NCI-H69 (cell line): ENCODE measurements at regions not wholly inside any gene's neighbourhood (a gene's known extent, or its start where the extent isn't known, plus 50 kb on each side); places are given as distances from the start of the nearest gene placed in this dataset.

Source experiments
- DNase-seq: peaks from one replicate; lab custom pipeline; 2025; lab: John Stamatoyannopoulos, UW

DNA sequence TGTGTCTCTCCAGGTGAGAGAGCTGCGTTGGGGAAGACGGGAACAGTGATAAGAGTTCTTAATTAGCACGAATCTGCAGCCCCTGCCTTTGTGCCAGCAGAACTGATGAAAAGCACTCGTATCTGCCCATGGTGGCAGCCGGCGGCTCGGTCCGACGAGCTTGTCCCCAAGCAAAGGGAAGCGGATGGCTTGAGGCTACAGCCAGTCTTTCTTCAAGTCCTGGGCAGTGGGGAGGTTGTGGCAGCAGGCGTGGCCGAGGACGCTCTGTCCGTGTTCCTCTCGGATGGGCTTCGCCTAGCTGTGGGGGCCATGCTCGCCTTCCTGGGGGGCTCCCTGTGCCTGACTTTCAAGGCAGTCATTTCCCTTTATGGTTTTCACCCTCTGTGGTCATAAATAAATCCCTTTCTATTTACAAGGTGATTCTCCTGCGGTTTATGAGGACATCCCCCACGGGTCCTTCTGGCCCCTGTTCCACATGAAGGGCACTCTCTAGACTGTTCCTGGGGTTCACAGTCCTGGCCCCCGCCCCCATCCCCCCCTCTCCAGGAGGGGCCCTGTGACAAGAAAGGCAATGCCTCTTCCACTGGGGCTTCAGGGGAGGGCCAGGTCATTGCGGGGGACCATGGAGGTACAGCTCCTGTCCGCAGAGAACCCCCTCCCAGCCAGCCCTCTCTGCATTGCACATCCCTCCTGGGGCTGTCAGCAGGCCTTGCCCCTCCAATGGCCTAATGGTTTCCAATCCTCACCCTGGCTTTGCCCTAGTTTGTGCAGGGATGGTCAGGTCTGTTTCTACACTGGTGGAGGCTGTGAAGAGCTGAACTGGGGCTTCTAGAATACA is 1212.3 kb downstream of the BRD1 start:
- DNase-seq: no peak

DNA sequence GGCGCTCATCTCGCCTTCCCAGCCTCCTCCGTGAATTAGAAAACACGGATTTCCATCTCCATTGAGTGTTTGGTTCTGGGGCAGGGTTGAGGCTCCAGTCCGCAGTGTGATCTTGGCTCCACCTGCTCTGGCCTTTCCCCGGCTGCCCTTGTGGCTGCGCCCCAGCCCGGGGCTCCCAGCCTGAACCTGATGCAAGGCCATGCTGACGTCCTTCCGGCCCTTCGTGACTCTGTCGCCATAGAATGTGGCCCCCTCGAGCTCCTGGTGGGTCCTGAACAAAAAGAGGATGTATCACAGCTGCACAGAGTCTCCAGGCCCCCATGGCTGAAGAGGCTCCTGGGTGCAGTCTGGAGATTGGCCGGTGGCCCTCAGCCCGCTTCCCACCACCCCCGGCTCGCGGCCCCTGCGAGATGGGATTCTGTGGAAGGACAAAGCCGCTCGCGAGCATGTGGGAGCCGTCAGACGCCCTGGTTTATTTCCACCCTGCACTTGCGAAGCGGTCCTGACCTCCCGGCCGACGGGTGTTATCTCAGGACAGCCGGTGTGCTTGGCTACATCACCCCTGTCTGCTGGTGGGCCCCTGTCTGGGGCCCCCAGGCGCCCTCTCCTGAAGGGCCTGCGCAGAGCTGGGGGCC is 1214.0 kb downstream of the BRD1 start:
- DNase-seq: no peak

DNA sequence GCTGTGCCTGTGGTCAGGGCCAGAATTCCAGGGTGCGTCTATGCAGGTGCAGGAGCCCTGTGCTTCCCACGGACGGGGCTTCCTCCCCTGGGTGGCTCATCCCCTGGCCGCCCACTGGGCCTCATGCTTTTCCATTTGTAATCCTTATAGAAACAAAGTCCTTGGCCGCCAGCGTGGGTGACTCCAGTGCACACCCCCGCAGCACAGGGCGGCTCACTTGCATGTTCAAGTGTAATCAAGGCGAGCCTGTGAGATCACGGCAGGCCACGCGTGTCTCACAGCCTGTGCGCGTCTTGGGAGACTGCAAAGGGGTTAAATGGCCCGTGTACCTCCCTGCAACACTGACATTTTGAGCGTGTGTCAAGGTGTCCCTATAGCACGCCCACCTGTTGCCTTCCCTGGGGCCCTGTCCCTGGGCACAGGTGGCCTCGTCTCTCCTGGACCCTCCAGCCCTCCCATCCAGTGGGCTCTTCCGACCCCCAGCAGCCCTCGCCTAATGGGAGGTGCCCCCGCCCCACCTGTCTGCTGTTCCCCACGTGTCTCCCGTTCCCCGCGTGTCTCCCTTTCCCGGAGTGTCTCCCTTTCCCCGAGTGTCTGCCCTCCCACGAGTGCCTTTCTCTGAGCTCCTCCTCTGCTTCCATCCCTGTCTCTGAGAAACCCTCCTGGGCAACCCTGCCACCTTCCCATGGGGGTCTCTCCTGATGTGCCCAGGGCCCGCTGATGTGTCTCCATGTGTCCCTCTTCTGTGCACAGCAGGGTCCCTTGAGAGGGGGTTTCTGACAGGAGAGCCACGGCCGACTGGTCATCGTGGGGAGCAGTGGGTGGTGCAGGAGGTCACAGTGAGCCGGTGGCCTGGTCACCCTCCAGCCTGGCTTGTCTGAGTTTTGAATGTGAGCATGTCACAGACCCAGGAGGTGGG is 1215.3 kb downstream of the BRD1 start:
- no peak for DNase-seq

DNA sequence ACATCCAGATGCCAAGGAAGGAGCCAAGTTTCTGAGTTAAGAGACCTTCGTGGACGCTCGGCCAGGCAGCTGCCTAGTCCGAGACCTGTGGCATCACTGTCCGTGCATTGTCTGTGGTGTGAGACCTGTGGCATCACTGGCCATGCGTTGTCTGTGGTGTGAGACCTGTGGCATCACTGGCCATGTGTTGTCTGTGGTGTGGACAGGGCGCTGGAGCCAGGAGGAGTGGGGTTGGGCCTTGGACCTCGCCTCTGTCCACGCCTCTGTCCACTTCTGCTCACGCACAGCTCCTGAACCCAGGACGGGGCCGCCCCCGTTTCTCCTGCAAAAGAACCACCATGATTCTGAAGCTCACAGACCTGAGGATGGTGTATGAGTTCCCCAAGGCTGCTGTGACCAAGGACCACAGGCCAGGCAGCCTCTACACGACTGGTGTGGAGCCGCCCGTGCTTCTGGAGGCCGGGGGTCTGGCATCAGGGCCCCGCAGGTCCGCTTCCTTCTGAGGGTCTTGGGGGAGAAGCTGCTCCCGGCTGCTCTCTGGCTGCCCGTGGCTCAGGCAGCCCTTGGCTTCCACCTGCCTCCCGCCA is 1218.3 kb downstream of the BRD1 start:
- no peak for DNase-seq

DNA sequence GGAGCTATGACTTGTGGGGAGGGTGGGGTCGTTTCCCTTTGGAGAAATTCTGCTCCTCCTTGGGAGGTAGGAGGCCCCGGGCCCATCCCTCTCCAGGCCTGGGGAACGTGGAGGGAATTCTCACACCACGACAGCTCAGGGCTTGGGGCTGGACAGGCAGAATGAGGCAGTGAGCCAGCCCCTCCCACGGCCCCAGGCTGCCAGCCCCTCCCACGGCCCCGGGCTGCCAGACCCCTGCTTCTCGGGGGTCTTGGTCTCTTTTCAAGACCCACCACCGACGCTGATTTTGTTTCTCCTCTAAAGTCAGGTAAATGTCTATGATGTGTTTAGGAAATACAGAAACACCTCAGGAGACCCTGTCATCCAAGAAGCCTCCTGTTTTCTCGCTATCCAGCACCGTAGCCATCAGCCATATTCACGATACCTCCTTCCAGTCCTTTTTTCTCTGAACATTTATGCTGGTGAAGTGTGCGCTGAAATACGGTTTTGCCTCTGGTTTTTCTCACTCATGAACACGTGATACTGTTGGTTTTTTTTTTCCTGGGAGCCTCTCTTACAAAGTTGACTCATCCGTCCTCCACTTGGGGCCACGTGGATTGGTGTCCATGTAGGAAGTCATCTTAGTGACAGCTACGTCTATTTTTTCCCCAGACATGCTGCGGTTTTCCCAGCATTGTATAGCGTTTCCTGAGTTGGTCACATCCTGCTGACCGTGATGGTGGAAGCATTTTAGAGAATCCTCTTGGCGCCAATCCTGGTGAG is 1219.6 kb downstream of the BRD1 start:
- DNase-seq: no peak

DNA sequence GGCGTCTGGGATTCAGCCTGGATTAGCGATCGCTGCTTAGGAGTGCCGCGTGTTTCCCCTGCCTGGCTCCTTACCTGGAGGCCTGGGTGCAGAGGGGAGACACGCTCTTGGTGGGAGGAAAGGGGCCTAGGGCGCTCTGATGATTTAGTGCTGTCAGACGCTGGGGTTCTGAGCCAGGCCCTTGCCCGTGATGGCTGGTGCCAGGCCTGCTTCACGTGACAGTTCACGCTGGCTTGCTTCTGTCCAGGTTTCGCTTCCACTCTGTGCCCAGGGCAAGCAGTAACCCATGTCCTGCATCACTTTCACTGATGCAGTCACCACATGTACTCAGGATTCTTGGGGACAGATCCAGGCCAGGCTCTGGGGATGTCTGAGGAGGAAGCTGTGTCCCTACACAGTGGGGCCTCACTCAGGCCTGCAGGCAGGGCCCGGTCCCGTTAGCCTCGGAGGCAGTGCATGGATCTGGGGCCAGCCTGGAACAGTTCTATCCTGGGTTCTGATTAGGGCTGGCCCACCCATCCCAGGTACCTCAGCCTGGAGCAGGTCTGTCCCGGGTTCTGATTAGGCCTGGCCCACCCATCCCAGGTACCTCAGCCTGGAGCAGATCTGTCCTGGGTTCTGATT is 1220.9 kb downstream of the BRD1 start:
- DNase-seq: no peak

- DNase-seq: peak; percentile 37
Measured at GRCh38 chr22:48605856-48606481, 1221.7 kb downstream of the BRD1 start.

- DNase-seq: no peak
Measured at GRCh38 chr22:48605125-48605524, 1222.5 kb downstream of the BRD1 start.

DNA sequence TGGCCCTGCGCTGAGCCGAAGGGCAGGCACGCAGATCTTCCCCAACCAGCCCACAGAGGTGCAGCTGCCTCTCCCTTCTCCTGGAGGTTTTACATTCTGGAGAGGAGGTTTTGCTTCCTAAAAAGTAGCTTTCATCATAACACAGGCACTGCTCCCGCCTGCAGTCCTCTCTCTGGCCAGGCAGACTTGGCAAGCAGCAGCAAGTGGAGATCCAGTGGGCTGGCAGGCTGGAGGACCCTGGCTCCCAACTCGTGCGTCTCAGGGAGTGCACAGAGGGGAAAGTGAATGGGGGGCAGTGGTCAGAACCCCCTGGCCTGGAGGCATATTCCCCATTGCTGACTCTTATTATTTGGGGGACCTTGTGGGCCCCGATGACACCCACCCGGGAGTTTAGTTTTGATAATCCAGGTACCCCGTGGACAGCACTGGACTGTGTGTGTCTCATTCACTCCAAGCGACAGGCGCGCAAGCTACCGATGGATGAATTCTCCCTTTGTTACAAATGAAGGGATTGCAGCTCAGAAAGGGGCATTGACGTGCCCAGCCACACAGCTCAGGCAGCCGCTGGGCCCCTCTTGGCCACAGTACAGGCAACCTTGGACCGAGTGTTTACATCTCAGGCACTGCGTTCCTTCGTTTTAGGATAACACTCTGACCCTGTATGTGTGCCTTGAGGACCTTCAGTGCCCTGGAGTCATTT is 1223.9 kb downstream of the BRD1 start:
- DNase-seq: no peak

DNA sequence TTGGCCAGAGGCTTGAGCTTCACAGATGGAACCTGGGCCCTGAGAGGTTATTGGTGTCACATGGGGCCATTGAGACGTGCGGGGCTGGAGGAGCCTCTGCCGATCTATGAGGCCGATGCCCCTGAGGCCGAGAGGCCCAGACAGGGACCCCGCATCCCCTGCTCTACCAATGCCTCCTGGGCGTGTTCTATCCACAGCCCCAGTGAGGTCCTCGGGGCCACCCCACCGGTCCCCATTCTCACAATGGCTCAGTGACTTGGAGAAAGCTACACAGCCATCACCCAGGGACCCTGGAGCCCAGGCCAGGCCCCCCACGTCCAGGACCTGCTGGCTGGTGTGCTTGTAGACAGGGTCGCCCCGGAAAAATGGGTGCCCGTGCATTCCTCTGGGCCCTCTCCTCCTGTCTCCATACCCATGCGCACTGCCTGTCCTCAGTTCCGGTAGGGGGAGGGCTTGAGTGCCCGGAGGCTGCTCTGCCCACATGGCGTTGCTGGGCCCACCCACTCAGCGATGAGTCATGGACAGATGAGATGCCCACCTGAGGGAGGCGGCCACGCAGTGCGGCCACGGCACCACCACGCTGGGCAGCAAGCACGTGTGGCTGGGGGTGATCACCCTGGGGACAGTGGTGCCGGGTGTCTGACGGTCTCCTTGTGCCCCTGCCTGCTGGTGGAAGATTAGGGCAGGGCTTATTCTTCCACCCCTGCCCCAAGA is 1224.7 kb downstream of the BRD1 start:
- DNase-seq: no peak

GRCh38 chr22:48600681-48601080 is 1227.0 kb downstream of the BRD1 start:
- no peak for DNase-seq

DNA sequence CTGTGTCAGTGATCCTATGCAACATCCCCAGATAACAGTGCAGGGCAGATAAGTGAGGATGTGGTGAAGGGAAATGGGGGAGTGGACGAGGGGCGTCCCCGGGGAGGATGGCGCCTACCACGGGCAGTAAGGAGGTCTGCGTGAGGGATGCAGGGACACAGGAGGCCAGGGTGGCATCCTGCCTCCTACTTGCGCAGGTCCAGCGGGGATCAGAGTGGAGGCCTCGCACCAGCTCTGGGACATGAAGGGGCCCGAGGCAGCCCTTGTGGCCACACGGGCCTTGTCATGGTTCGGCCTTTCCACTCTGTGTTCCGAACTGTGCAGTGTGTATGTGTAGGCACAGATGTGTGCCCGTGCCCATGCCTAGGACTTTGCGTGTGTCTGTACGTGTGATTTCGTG is 1227.5 kb downstream of the BRD1 start:
- DNase-seq: no peak

DNA sequence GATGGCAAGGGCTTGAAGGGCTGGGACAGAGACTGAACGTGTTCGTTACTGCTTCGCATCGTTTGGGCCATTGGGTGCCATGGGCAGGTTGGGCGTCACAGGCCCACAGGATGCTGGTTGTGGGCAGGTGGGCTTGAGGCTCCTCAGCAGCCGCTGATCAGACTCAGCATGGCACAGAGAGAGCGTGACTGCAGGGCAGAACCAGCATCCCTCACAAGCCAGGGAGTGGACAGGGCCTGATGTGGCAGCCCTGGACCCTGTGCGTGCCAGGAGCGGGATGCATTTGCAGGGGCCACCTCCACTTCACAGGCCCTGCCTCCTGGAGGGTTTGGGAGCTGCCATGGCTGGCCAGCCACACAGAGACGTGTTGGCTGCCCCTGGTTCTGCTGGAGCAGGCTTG is 1228.3 kb downstream of the BRD1 start:
- DNase-seq: no peak

DNA sequence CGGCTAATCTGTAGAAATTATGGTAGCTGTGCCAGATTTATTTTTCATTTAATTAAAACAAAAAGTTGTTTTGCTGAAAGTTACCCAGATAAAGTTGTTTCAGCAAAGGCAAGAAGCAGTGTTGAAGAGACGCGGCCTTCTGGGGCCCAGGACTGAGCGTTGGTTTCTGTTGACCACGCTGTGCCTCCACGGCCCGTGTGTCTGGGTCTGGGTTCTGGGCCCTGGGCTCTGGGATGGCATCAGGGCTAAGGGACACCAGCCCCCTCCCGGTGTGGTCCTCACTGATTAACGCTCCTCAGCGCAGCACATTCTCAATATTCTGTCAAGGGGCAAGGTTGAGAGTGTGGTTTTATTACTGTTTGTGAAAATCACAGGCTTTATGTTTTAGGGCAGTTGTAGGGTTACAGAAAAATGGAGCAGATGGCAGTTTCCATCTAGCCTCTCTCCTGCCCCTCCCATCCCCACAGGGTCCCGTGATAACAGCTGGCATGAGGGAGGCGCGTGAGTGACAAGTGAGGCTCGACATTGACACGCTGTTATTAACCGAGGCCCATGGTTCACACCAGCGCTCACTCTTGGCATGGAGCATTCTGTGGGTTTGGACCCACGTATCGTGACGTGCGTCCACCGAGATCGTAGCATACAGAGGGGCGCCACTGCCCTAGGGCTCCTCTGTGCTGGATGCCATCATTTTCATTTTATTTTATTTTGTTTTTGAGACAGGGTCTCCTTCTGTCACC is 1231.4 kb downstream of the BRD1 start:
- peak; percentile 33 for DNase-seq

GRCh38 chr22:48595511-48595905 is 1232.2 kb downstream of the BRD1 start:
- DNase-seq: no peak

- DNase-seq: peak; percentile 55
Measured at GRCh38 chr22:48594757-48595510, 1232.7 kb downstream of the BRD1 start.

GRCh38 chr22:48594016-48594756 is 1233.5 kb downstream of the BRD1 start:
- no peak for DNase-seq
